GM12878 (cell line): ENCODE measurements at regions not wholly inside any gene's neighbourhood (a gene's known extent, or its start where the extent isn't known, plus 50 kb on each side); places are given as distances from the start of the nearest gene placed in this dataset.

Experiments
- ATAC-seq: fragments of 200-7000 bp; cut with Tn5 transposase; 3 replicates; pipeline ENCODE4 v1.9.1; 2020; ENCODE audit warnings: mild to moderate bottlenecking, moderate library complexity
- BruUV-seq: library from RNA; stranded (reverse); fragments of 400-500 nt; replicated peaks from 2 replicates; lab custom pipeline; 2021; lab: Mats Ljungman, UMichigan
- CTCF ChIA-PET: fragments of 300-600 bp; sonication (Branson Sonifier 250); formaldehyde crosslinking; extraction: SDS; loops from one replicate; lab custom pipeline; 2021; ENCODE audit warnings: inconsistent platforms; lab: Yijun Ruan, JAX
- POLR2A ChIA-PET: fragments of 350-600 bp; formaldehyde crosslinking; extraction: SDS; loops from one replicate; lab custom pipeline; 2021; ENCODE audit warnings: inconsistent platforms; lab: Charles Lee
- RAD21 ChIA-PET: fragments of 300-600 bp; sonication (Branson Sonifier 250); formaldehyde crosslinking; loops from one replicate; lab custom pipeline; 2023; ENCODE audit warnings: antibody characterized with exemption; ENCODE audit not compliant: unreplicated experiment; lab: Charles Lee
- SMC1A ChIA-PET: fragments of 300-600 bp; sonication (Branson Sonifier 250); formaldehyde crosslinking; loops from one replicate; lab custom pipeline; 2023; ENCODE audit not compliant: unreplicated experiment, uncharacterized antibody; lab: Charles Lee
- DNase-seq: peaks from one replicate; pipeline ENCODE4 v3.0.0-alpha.2; 2011; ENCODE audit warnings: low read depth, low spot score
- FAIRE-seq: peaks from 3 replicates; lab custom pipeline; 2011; peaks lifted over from hg19 to GRCh38; lab: Jason Lieb, UNC
- H2AFZ ChIP-seq: 2 replicates; pipeline ENCODE4 v1.6.0; 2011; ENCODE audit warnings: low read depth, low read length, control low read depth; ENCODE audit not compliant: control insufficient read depth
- H3K27ac ChIP-seq: 2 replicates; pipeline ENCODE4 v1.5.1; 2011; ENCODE audit warnings: control low read depth; ENCODE audit not compliant: control insufficient read depth, insufficient read depth
- H3K27me3 ChIP-seq, 2 experiments: replicated peaks in 1 of 2; 2 replicates each; pipeline versions ENCODE4 v1.6.0 to v1.6.1; 2011; ENCODE audit warnings: low read length in 1 of 2; ENCODE audit not compliant: control insufficient read depth in 2 of 2, insufficient read depth in 2 of 2
- H3K36me3 ChIP-seq, 2 experiments: 2 replicates each; pipeline ENCODE4 v1.5.1; 2011; ENCODE audit warnings: low read length in 1 of 2; ENCODE audit not compliant: control insufficient read depth in 2 of 2, insufficient read depth in 2 of 2
- H3K4me1 ChIP-seq: 2 replicates; pipeline ENCODE4 v1.6.1; 2011; ENCODE audit warnings: mild to moderate bottlenecking, low read length, moderate library complexity, mixed read lengths; ENCODE audit not compliant: control insufficient read depth, insufficient read depth
- H3K4me2 ChIP-seq: 2 replicates; pipeline ENCODE4 v1.6.0; 2011; ENCODE audit warnings: control low read depth; ENCODE audit not compliant: control insufficient read depth, insufficient read depth
- H3K4me3 ChIP-seq: fragments of 200-600 bp; sonication (generic); 2 replicates; pipeline ENCODE4 v1.5.1; 2016
- H3K79me2 ChIP-seq: 2 replicates; pipeline ENCODE4 v1.6.0; 2011; ENCODE audit warnings: low read length; ENCODE audit not compliant: control insufficient read depth, insufficient read depth
- H3K9ac ChIP-seq: 2 replicates; pipeline ENCODE4 v1.8.0; 2011; ENCODE audit warnings: low read length, control low read depth, mixed read lengths; ENCODE audit not compliant: control insufficient read depth, insufficient read depth
- H3K9me3 ChIP-seq: replicated peaks from 3 replicates; pipeline ENCODE4 v1.5.1; 2011; ENCODE audit warnings: mild to moderate bottlenecking, low read length; ENCODE audit not compliant: control insufficient read depth, insufficient read depth
- H4K20me1 ChIP-seq: 2 replicates; pipeline ENCODE4 v1.6.0; 2011; ENCODE audit not compliant: control insufficient read depth, insufficient read depth
- CBX3 ChIP-seq: fragments of 200-600 bp; sonication (generic); IDR thresholded peaks from 2 replicates; pipeline ENCODE4 v1.6.1; 2016; ENCODE audit warnings: low read depth, borderline replicate concordance
- ZBTB33 ChIP-seq: fragments of 450-650 bp; IDR thresholded peaks from 2 replicates; pipeline ENCODE4 v1.6.1; 2017; ENCODE audit warnings: mild to moderate bottlenecking
- ZBTB40 ChIP-seq: fragments of 450-650 bp; IDR thresholded peaks from 2 replicates; pipeline ENCODE4 v1.6.1; 2016; ENCODE audit warnings: mild to moderate bottlenecking, moderate library complexity, borderline replicate concordance
- in situ Hi-C: fragments of 300-500 bp; cut with MboI; formaldehyde crosslinking; loops from 9 replicates; pipeline ENCODE4 v1.14.3; 2018; ENCODE audit warnings: mixed read lengths
- intact Hi-C: fragments of 100-400 bp; cut with micrococcal nuclease; formaldehyde crosslinking; loops from one replicate; pipeline ENCODE4 v1.14.2; 2022; ENCODE audit not compliant: unreplicated experiment

GRCh38 chr18:69326094-69326493 lies 74.6 kb upstream of the DOK6 start:
- no peak overlapping the region for H3K4me3 ChIP-seq
- no peak for ATAC-seq

More at GRCh38 chr18:69326094-69326493, 74.6 kb upstream of the DOK6 start:
- no peaks in the 10 kb centered on the region for H3K79me2 ChIP-seq
- no peak overlapping the region for H3K27ac ChIP-seq
- intact Hi-C loops (no loop called here), in situ Hi-C loops (no loop called here)
- TF ChIP-seq ZBTB33 (no peak), CBX3 (no peak), ZBTB40 (no peak)
- no peaks in the 10 kb centered on the region for H3K4me1 ChIP-seq
- no peaks in the 10 kb centered on the region for H3K36me3 ChIP-seq
- SMC1A ChIA-PET: no interaction called here
- FAIRE-seq (no peak), DNase-seq (no peak)
- no peak overlapping the region for H3K4me2 ChIP-seq
- no peaks in the 10 kb centered on the region for H3K27me3 ChIP-seq
- H3K9ac ChIP-seq: no peak overlapping the region
- H2AFZ ChIP-seq: no peak overlapping the region
- H4K20me1 ChIP-seq: no peaks in the 10 kb centered on the region
- CTCF ChIA-PET: no interaction called here
- no peaks in the 10 kb centered on the region for H3K9me3 ChIP-seq
- RAD21 ChIA-PET: no interaction called here
- POLR2A ChIA-PET: no interaction called here
- BruUV-seq: no TSS peak
